GM18498 (cell line): ENCODE measurements at regions not wholly inside any gene's neighbourhood (a gene's known extent, or its start where the extent isn't known, plus 50 kb on each side); places are given as distances from the start of the nearest gene placed in this dataset.
A peak's percentile ranks its signal among the peaks of the same experiment; 100 is the strongest.
"Not testable (repeated sequence)": the region's sequence is repeated elsewhere in the genome, so short reads cannot be mapped to it uniquely, and the experiment has no call there.

Experiments
- ATAC-seq: cut with Tn5 transposase; IDR thresholded peaks from one replicate; pipeline ENCODE4 v1.9.1; 2021; ENCODE audit warnings: mild to moderate bottlenecking, moderate library complexity; ENCODE audit not compliant: unreplicated experiment

DNA sequence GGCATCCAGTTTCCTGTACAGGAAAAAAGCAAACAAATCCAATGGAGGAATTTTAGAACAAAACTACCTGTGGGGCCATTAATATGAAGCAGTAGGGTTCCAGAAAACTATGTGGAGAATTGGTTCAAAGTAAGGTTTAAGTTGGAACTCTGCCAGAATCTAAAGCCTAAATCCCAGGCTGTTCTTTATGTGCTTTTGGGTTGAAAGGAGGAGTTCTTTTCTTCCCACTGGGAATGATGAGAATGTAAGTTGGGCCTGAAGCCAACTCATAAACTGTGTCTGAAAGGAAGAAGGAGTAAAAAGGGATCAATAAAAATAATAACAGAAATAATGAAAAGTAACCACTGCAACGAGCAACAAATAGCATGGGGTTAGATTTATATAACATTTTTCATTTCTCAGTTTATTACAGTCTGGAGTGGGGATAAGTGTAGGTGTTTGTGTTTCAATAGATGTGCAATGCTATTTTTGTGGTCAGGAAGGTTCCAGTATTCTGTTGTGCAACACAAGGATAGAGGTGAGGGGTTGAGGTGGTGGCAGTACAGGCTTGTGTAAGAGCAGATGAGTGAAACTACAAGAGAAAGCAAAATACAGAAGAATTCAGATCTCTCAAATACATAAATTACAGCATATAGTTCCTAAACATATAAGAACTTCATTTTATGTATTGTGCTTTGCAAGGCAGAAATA is 373.6 kb downstream of the EMP1 start:
- ATAC-seq: no peak

DNA sequence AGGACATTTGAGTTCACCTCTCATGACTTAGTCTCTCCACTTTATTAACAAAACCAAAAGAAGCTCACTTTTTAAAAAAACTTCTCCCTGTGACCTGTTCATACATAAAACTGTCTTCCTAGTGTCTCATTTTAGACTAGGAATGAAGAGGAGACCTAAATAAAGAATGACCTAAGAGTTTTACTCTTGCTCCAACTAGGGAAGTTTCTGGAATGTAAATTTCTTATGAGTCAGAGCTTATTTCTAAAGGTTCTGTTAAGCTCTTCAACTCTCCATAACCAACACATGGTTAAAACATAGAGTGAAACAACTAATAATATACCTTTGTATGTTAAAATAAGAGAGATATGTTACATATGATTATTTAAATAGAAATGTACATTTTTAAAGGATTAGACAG is 369.8 kb downstream of the EMP1 start:
- ATAC-seq: no peak

DNA sequence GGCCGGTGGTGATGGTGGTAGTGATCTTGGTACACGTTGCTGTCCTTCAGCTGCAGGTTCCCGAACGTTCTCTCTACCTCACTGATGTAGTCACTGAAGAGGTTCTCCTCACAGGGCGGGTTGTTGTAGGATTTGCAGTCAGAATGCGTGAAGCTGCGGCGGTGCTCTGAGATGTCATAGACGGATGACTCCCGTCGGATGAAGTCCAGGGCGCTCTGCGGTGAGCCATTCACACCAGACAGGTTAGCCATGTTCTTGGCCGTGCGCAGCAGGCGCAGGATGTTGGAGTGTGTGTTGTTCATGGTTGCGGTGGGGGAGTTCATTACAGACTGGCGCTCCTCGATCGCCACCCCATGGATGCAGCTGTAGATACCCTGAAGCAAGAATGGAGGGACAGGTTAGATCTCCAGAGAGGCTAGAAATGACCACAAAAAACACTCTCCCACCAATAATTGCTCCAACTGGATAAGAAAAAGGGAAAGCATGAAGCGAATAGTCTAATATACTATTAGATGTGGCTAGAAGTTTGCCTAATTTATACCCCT is 367.8 kb downstream of the EMP1 start:
- ATAC-seq: no peak

DNA sequence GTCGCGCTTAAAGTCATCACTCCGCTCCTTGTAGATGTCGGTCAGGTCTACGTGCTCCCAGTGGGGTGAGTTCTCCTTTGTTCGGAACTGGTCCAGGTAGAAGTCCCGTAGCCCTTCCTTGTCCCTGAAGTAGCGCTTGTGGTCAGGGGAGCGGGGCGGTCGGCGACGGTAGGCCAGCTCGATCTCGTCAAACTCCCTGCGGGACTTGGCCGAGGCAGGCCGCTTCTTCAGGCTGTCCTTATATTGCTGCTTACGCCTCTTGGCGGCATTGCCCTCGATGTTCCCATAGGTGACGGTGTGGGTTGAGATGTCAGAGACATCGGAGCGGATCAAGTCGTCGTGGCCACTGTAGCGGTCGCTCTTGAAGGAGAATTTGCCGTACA is 367.2 kb downstream of the EMP1 start:
- no peak for ATAC-seq

DNA sequence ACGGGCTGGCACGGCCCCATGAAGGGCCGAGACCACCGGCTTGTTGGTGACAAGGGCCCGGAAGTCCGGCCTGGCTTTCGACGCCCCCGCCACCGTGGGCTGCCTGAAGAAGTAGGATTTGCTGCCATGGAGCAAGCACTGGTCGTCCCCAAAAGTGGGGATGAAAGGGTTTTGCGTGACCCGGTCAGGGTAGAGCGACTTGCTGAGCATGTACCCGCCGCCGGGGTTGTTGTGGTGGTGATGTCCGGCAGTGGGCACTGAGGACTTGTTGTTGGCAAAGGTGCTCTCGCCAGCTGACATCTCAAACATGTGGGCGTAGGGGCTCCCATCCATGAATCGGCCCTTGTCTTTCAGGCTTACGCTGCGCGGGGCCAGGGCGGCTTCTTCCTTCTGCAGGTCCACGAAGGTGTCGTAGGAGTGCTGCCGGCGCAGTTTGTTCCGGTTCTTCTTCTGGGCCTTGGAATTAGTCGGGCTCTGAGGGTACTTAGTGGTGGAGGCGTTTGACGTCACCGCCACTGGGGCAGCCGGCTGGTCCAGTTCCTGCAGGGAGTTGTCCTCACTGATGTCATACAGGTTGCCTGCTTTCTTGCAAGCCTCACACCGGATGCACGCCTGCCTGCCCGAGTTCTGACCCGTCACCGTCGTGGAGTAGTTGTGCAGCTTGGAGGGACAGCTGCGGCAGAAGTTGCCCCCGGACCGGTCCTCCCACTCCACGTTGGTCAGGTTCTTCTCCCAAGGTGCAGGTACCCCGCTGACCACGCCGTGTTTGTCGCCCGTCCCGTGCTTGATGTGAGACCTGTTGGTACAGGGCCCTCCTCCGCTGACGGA is 366.6 kb downstream of the EMP1 start:
- ATAC-seq: no peak

DNA sequence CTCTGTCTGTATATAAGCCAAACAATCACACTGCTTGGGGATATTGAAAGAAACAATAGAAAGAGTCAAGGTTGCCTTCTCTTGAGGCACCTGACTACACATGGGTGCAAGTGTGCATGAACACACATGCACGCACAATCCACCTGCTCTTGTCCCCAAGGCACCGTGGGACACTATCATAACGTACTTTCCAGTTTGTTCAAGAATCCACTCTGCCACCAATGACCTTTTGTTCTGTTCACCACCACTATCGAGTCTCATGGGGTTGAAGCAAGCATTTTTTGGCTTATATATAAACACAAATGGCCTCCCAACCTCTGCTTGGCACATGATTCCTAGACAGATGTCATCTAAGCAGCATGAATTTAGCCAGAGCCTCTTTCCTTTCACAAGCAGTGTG is 365.4 kb downstream of the EMP1 start:
- ATAC-seq: no peak

DNA sequence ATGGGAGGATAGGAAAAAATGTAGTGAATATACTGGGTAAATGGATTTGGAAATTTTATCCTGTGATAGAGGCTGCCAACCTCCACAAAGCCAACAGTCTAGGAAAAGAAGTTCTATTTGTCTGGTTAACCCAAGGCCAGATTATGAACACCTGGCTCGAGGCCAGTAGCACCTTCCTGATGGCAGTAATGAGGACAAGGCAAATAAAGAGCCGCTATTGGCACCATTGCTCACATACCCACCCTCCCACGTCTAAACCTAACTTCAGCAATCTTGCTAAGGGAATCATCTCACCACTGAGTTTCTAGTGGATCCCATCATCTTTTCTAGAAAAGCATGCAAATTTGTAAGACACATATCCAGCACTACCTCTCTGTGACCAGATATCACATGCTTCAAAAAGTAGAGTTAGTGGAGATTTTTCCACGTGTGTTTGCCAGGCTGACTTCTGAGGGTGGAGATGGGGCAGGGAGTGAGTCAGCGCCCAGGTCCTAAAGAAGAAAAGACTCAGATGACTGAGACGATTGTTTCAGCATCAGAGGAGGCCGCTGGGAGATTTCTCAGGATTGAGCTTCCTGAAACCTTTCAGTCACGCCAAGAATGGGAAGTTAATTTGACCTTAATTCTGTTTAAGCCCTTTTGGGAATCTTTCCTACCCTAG is 362.9 kb downstream of the EMP1 start:
- ATAC-seq: no peak

DNA sequence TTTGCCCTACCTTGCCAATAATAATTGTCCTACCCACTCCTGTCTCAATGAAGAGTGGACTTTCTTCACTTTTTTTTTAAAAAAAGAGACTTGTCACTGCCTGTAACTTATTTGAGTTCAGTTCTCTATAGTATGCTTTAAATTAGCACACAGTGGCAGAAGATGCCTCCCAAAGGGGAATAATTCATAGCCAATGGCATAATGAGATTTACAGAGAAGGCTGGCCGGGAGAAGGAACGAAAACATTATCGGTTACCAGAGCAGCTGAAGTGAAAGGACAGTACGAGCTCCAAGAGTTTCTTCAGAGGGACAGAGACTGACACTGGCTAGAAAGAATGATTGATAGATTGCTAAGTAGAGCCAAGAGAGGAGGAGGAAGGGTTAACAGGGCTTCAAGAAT is 356.3 kb downstream of the EMP1 start:
- no peak for ATAC-seq

DNA sequence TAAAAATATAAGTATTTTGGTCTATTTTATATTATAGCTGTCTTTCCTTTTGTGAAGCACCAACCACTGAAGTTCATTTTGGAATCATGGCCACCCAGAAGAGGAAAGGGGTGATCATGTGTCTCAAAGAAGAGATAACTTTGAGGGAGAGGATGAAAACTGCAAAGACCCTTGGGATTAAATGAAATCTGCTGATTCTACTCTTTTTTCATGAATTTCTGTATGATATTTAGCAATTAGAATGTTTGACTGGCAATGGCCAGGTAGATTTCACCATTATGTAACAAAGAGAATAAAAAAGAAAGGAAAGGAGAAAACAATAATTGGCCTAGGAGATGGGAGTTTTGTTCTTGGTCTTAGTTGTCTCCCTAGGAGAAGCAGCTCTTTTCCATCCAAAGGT is 350.8 kb downstream of the EMP1 start:
- no peak for ATAC-seq

DNA sequence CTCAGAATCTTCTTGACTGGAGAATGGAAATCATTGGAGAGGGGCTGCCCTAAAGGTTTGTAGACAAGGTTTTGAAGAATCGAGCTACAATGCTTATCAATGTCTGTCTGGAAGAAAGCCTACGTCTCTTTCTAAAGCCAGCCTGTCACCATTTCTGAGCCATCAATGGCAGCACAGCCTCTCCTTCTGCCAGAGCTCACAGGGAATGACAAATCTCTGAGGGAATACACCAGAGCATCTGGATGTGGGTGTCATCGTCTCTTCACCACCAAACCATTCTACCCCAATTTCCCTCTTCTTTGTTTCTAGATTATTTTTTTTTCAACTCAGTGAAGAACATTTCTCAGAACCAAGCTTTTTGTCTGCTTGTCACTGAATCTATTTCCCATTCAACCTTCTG is 349.7 kb downstream of the EMP1 start:
- ATAC-seq: no peak

DNA sequence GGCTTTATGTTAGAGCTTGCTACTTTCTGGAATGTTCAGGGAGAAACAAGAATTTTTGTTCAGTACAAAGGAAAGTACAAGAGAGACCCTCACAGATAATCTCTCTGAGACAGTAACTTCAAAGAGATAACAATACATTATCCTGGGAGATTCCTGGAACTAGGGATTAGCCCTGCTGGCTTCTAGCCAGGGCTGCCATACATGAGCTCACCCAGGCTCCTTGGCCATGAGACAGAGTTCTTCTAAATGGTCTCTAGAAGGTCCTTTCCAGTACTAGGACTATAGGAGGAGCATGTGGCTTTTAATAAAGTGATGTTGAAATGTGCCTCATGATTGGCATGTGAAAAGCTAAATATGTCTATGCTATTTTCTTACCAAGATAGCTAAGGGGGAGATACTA is 342.5 kb downstream of the EMP1 start:
- ATAC-seq: no peak

DNA sequence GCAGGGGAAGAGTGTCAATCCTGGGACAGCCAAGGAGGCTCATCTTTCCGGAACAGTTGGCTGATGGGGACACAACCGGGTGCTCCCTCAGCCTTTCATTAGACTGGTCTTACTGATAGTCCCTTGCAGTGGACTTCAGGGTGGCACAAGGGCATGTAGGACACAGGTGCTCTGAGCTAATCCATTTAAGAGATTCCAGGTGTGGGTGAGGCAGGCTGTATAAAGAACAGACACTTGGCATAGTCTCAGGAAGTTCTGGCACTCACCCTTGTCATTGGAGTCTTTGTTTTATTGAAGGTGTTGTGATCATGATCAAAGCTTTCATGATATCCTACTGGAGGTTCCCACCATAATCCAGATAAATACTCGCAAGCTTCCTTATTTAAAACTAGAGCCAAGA is 341.6 kb downstream of the EMP1 start:
- no peak for ATAC-seq

DNA sequence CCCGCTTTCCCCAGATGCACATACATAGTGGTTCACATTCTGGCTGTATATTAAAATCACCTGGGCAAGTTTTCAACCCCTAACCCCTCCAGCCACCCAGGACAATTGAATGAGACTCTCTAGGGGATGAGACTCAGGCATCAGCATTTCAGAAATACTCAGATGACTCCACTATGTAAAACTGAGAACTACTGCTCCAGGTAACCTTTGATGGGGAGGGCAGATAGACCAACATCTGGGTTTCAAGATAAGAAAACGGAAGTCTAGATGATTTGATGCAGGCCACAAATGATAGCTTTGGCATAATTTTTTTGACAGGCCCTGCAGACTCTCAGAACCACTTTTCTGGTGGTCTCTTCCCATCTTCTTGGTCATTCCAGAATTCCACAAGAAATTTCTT is 341.1 kb downstream of the EMP1 start:
- ATAC-seq: peak; percentile 44

DNA sequence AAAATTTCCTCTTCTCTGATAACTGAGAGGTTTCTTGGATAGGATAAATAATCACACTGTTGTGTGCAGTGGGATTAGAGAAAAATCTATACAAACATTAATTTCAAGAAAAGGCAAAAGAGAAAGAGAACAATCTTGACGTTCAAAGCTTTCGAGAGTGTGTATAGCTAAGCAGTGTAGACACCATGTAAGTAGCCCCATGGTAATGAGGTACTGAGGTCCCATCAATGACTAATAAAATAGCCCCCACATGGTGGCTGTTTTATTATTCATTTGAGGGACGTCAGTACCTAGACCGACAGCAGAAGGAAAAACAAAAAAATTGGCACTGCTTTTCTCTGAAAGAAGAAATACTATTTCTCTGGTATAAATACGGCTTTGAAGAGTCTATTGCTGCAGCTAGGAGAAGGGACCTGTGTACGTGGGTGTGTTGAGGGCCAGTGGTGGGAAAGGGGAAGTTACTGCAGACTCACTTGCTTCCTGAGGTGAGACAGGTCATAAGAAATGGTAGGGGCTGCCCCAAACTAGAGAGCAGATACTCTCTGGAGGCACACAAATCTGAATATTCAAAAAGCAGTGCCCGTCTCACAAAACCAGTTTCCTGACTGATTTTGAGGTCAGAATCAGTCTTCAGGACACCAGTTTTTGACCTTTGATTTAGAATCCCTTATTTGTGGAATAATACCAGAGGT is 339.8 kb downstream of the EMP1 start:
- ATAC-seq: peak; percentile 90

DNA sequence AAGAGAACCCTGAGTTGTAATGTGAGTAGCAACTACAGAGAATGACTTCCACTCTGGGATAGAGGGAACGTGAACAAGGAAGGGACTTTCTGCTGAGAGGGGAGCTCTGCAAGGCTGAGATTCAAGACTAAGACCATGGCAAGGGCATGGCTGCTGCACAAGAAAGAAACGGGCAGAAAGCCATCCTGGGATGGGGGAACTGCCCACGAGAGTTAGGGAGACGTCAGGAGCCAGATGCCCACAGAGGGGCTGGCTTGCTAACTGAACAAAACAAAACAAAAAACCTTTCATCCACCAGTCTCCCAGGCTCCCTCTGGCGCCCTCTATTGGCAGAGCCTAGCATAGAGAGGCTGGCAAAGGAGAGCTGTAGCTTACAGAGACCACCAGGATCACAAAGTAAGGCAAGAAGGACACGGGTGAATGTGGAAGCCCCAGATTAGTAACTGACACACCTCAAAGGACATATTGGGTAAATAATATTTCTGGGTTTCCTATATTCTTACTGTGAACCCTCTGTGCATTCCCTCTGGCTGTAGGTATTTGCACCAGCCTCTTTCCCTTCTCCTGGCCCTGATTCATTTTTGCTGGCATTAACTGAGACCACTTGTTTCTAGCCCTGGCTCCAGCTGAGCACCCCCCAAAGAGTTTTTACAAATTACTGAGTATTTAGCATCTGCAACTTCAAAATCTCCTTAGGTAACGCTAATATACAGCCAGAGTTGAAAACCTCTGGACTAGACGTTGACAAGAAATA is 338.3 kb downstream of the EMP1 start:
- no peak for ATAC-seq

DNA sequence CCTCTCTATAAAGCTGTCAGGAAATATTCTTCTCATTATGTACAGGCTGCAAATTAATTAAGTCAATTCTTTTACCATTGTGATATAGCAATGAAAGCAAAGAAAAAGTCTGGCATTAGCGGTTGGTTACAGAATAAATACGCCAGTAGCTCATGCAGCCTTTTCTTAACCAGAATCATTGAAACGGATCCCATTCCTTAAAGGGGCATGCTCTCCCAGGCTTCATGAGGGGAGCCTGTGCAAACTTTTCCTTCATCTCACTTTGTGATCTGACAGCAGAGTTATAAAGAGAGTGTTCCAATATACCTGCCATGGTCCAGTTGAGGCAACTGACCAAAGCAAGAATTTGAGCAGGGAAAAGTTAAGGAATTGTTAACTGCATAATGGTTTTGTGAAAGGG is 337.7 kb downstream of the EMP1 start:
- no peak for ATAC-seq

DNA sequence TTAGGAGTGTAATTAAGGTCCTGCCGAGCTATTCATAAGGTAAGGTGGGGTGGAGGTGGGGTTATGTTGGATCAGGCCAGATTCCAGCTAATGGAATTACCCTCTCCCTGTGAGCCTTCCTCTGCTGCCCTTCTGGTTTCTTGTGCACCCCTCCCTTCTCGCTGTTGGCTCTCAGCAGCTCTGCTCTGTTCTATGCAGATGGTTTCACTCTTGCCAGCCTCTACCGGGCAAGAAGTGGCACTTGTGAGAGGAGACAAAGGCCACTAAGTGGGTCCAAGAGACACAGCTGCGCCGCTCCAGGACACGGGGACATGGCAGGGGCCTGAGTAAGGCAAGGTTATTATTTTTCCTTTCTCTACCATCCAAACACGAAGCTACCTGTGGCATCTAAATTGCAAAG is 334.4 kb downstream of the EMP1 start:
- ATAC-seq: no peak

DNA sequence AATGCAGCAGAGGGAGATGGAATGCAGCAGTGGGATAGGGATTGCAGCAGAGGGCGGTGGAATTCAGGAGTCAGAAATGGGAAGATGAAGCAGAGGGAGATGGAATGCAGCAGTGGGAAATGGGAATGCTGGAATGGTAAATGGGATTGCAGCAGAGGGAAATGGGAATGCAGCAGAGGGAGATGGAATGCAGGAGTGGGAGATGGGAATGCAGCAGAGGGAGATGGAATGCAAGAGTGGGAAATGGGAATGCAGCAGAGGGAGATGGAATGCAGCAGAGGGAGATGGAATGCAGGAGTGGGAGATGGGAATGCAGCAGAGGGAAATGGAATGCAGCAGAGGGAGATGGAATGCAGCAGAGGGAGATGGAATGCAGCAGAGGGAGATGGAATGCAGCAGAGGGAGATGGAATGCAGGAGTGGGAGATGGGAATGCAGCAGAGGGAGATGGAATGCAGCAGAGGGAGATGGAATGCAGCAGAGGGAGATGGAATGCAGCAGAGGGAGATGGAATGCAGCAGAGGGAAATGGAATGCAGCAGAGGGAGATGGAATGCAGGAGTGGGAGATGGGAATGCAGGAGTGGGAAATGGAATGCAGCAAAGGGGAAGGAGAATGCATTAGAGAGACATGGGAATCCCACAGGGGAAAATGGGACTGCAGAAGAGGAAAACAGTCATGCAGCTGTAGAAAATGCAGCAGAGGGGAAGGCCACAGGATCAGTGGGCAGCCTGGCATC is 329.8 kb downstream of the EMP1 start:
- ATAC-seq: not testable (repeated sequence)

DNA sequence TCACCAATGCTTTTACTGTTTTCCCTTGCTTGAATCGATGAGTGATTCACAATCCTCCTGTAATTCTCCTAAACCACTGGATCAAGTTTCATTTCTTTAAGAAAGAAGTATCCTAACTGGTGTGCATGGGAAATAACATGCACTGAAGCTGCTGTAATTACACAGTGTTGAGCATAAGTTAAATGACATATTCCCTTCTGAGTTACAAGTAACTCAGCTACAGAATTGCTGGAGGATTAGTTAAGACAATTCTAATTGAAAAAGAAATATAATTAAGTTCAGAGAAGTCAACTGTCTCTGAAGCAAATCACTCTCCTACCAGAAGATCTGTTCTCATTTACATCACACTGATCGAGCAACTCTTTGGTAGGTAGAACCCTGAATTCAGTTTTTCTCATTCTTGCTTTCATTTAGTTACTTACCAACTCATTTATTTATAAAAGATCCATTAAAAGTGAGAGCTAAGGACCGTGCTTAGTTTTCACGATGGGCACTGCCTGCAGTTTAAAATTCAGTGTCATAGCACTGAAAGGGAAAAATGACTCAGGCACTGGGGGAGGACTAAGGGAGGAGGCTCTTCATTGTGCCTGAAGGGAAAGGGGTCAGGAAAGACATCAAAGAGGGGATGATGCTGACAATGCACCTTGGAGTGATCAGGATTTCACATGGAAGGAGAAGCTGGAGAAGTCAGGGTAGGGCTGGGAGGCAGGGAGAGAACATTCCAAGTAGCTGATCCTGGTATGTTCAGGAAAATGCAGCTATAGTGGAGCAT is 327.2 kb downstream of the EMP1 start:
- no peak for ATAC-seq
